IPS DF 6.9 (cell line): ENCODE measurements at regions not wholly inside any gene's neighbourhood (a gene's known extent, or its start where the extent isn't known, plus 50 kb on each side); places are given as distances from the start of the nearest gene placed in this dataset.

Source experiments
- DNase-seq: peaks from one replicate; pipeline ENCODE4 v3.0.0-alpha.2; 2013; ENCODE audit warnings: low read depth, low spot score
- H3K27ac ChIP-seq: one replicate; pipeline ENCODE4 v1.5.1; 2013; ENCODE audit warnings: low read length, control low read depth
- H3K27me3 ChIP-seq: 2 replicates; pipeline ENCODE4 v1.6.1; 2013; ENCODE audit warnings: mild to moderate bottlenecking, low read length; ENCODE audit not compliant: control insufficient read depth, insufficient read depth
- H3K36me3 ChIP-seq: 2 replicates; pipeline ENCODE4 v1.6.1; 2013; ENCODE audit warnings: low read length; ENCODE audit not compliant: control insufficient read depth, insufficient read depth
- H3K4me1 ChIP-seq: 2 replicates; pipeline ENCODE4 v1.6.1; 2013; ENCODE audit warnings: low read length; ENCODE audit not compliant: control insufficient read depth, insufficient read depth
- H3K4me3 ChIP-seq: 2 replicates; pipeline ENCODE4 v1.5.1; 2013; ENCODE audit warnings: mild to moderate bottlenecking, low read length
- H3K9me3 ChIP-seq: 2 replicates; pipeline ENCODE4 v1.6.1; 2013; ENCODE audit warnings: low read length, inconsistent platforms; ENCODE audit not compliant: control insufficient read depth, insufficient read depth
- WGBS: extraction: QIAGEN DNeasy Blood & Tissue Kit; methylation state at CpG from one replicate; pipeline ENCODE4 v1.1.7; 2013; ENCODE audit warnings: mixed read lengths, missing lambda C conversion rate; ENCODE audit not compliant: insufficient read length, insufficient coverage; 5-methylcytosine and 5-hydroxymethylcytosine counted together

DNA sequence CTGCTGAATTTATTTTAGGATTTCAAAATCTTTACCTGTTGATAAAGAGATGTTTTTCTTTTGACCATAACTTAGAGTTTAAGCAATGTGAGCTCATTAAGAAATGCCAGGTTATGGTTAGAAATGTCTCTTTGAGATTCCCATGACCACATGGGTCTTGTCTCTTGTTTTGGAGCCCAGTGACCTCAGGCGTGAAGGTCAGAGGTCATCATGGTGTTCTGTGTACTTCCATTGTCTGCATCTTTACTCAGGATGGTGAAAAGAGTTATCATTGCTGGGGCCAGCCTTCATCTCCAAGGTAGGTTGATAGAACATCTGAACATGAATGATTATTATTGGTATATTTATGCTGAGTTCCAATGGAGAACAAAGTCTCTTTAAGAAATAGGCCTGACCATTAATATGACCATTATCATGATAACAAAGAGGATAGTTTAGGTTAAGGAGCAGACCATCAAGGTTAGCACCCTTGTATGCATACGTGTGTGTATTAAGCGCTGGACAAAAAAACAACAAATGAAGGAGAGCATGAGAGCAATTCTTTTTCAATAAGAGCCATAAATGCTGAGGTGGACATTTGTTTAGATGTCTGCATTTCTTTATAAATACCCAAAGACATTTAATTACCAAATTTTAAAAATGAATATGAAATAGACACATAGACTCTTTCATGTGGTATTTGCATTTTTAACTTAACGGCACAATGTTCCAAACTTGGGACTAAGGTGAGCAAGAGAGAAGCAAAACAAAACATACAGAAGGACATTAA is 120.6 kb upstream of the PAQR3 start:
- Histone ChIP-seq H3K36me3 (no peaks in the 10 kb centered on the region), H3K27me3 (no peaks in the 10 kb centered on the region), H3K4me1 (no peaks in the 10 kb centered on the region), H3K9me3 (no peaks in the 10 kb centered on the region), H3K27ac (no peak overlapping the region), H3K4me3 (no peak overlapping the region)
- DNase-seq: no peak
- no CpG with 5 or more reads among the region's 4 CpGs for WGBS

- no peak overlapping the region for H3K4me3 ChIP-seq
- WGBS: no CpG with 5 or more reads among the region's 2 CpGs
- H3K27ac ChIP-seq: no peak overlapping the region
- no peaks in the 10 kb centered on the region for H3K4me1 ChIP-seq
- no peaks in the 10 kb centered on the region for H3K9me3 ChIP-seq
- DNase-seq: no peak
- no peaks in the 10 kb centered on the region for H3K27me3 ChIP-seq
- no peaks in the 10 kb centered on the region for H3K36me3 ChIP-seq
Measured at GRCh38 chr4:79057772-79058171, 118.5 kb upstream of the PAQR3 start.

DNA sequence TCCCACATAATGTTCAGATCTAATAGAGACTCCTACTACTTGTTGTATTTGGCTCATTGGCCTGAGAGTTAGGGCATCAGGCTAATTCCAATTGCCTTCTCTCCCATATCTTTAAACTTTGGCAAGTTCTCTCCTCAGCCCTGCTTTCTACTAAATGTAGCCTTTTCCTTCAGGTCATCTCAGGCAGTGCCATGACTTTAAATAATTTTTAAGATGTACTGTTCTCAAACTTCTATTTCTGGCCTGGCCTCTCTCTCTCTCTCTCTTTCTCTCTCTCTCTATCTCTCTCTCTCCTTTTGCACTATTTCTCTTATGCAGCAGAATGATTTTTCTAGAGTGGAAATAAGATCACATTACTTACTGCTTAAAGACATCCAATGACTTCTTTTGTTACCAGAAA is 114.5 kb upstream of the PAQR3 start:
- DNase-seq: no peak
- H3K36me3 ChIP-seq: no peaks in the 10 kb centered on the region
- H3K4me1 ChIP-seq: no peaks in the 10 kb centered on the region
- no peak overlapping the region for H3K27ac ChIP-seq
- H3K9me3 ChIP-seq: no peaks in the 10 kb centered on the region
- H3K4me3 ChIP-seq: no peak overlapping the region
- no peaks in the 10 kb centered on the region for H3K27me3 ChIP-seq

- Histone ChIP-seq H3K27me3 (no peaks in the 10 kb centered on the region), H3K27ac (no peak overlapping the region), H3K4me3 (no peak overlapping the region), H3K9me3 (no peaks in the 10 kb centered on the region), H3K36me3 (no peaks in the 10 kb centered on the region), H3K4me1 (no peaks in the 10 kb centered on the region)
- DNase-seq: no peak
- WGBS: no CpG with 5 or more reads among the region's 6 CpGs
Measured at GRCh38 chr4:79050541-79050880, 111.3 kb upstream of the PAQR3 start.

DNA sequence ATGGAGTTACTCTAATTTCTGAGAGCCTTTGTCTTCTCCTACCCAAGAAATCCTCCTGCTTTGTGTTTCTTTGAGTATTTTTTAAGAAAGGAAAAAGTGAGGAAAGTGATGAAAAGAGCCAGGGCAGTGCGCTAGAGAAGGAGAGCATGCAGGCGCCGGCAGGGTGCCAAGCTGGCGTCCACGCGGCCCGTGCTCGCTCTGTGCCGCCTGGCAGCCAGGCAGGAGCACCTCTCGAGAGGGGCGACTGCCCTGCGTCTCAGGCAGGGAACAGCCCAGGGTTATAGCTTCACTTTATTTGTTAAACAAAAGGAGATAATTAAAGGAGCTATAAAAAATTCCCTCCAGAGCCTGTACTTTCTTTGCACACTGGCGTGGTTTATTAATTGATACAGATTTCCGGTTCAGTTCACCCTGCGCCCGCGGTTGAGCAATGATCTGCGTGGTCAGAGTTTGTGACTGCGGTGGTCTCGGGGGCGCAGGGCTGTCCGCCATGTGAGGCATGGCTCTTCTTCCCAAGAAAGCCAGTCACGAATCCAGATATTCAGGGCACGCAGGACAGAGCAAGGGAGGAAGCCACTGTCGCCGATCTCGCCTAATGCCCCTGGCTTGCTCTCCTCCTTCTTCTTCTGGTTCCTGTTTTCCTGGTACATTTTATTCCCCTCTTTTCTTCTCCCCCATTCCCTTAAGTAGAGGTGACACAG is 110.8 kb upstream of the PAQR3 start:
- Histone ChIP-seq H3K27ac (no peak overlapping the region), H3K4me3 (no peak overlapping the region), H3K4me1 (no peaks in the 10 kb centered on the region), H3K27me3 (no peaks in the 10 kb centered on the region), H3K36me3 (no peaks in the 10 kb centered on the region), H3K9me3 (no peaks in the 10 kb centered on the region)
- no peak for DNase-seq
- no CpG with 5 or more reads among the region's 27 CpGs for WGBS

DNA sequence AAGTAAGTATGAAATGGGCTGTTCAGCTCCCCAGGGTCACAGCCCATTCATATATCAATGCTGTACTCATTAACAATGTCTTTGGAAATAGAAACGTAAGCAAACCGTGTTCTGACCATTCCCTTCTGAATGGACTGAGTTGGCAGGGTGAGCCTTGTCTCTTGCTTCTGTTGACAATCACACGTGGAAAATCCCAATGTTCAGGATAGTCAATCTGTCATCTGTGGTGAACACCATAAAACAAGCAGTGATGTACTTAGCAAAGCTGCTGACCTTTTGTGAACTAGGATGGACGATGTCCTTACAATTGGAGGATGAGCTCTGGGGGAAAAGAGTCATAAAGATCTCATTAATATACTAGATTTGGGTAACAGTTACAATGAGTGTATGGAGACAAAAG is 109.6 kb upstream of the PAQR3 start:
- Histone ChIP-seq H3K4me3 (no peak overlapping the region), H3K9me3 (no peaks in the 10 kb centered on the region), H3K36me3 (no peaks in the 10 kb centered on the region), H3K4me1 (no peaks in the 10 kb centered on the region), H3K27ac (no peak overlapping the region), H3K27me3 (no peaks in the 10 kb centered on the region)
- WGBS: no CpG with 5 or more reads among the region's 4 CpGs
- DNase-seq: no peak

DNA sequence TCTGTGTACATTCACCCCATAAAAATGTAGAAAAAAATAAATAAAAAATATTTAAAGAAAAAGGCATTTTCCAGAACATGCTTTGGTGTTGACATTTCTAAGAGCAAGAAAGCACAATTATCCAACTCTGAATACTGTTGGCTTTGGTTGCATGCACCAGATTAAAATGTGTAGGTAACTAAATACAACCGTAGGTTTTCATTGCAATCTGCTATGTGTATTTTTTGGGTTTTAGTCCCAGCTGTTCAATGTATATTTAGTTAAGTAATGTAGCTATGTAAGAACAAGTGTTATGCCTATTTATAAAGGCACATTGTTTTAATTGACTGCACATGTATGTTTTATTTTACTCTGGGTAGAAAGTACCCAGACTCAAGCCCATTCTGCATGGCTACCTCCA is 108.1 kb upstream of the PAQR3 start:
- WGBS: no CpG with 5 or more reads among the region's 1 CpG
- H3K9me3 ChIP-seq: no peaks in the 10 kb centered on the region
- H3K4me3 ChIP-seq: no peak overlapping the region
- H3K36me3 ChIP-seq: no peaks in the 10 kb centered on the region
- no peak overlapping the region for H3K27ac ChIP-seq
- no peak for DNase-seq
- H3K27me3 ChIP-seq: no peaks in the 10 kb centered on the region
- no peaks in the 10 kb centered on the region for H3K4me1 ChIP-seq

DNA sequence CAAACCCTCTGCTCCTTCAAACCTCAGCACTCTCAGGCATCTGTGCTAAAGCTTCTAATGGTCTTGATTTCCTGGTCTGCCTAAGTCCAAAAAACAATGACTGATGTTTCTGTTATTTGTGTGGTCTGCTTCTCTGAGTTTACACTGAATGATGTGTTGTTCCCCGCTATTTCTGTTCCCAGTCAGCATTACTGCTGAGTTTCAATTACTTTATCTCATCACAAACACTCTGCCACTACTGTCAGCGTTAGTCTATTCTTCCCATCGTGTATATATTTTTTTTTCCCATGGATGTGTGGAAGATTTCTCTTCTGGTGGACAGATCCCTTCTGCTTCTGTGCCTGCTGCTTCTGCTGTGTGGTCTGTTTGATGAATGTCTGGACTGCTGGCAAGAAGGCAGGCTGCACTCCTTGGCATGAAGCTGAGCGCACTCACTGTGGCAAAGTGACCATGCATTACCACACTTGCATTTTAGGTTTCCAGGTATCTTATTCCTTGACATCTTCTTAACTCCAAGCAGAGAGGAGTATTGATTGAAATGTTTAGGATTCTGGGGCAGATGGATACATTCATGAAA is 106.9 kb upstream of the PAQR3 start:
- no peaks in the 10 kb centered on the region for H3K9me3 ChIP-seq
- H3K36me3 ChIP-seq: no peaks in the 10 kb centered on the region
- H3K27me3 ChIP-seq: no peaks in the 10 kb centered on the region
- no CpG with 5 or more reads among the region's 4 CpGs for WGBS
- H3K4me1 ChIP-seq: no peaks in the 10 kb centered on the region
- no peak overlapping the region for H3K27ac ChIP-seq
- DNase-seq: no peak
- no peak overlapping the region for H3K4me3 ChIP-seq

- no peak overlapping the region for H3K27ac ChIP-seq
- H3K4me1 ChIP-seq: no peaks in the 10 kb centered on the region
- no peaks in the 10 kb centered on the region for H3K27me3 ChIP-seq
- no CpG with 5 or more reads among the region's 2 CpGs for WGBS
- no peaks in the 10 kb centered on the region for H3K36me3 ChIP-seq
- DNase-seq: no peak
- H3K9me3 ChIP-seq: no peaks in the 10 kb centered on the region
- H3K4me3 ChIP-seq: no peak overlapping the region
Measured at GRCh38 chr4:79044141-79044659, 105.0 kb upstream of the PAQR3 start.

- no peaks in the 10 kb centered on the region for H3K4me1 ChIP-seq
- H3K4me3 ChIP-seq: no peak overlapping the region
- H3K27me3 ChIP-seq: no peaks in the 10 kb centered on the region
- no peaks in the 10 kb centered on the region for H3K9me3 ChIP-seq
- H3K27ac ChIP-seq: no peak overlapping the region
- no peaks in the 10 kb centered on the region for H3K36me3 ChIP-seq
- WGBS: no CpG with 5 or more reads among the region's 6 CpGs
- no peak for DNase-seq
Measured at GRCh38 chr4:79043138-79043537, 103.9 kb upstream of the PAQR3 start.
